CD14-positive monocyte (primary cell): ENCODE measurements at regions not wholly inside any gene's neighbourhood (a gene's known extent, or its start where the extent isn't known, plus 50 kb on each side); places are given as distances from the start of the nearest gene placed in this dataset.
"Not testable (repeated sequence)": the region's sequence is repeated elsewhere in the genome, so short reads cannot be mapped to it uniquely, and the experiment has no call there.

ENCODE experiments used
- DNase-seq, 3 donors: peaks; one replicate each; pipeline ENCODE4 v3.0.0-alpha.2; 2011 to 2022
- H2AFZ ChIP-seq: 2 replicates; pipeline ENCODE4 v1.6.0; 2012; ENCODE audit warnings: mild to moderate bottlenecking, low read depth, low read length, inconsistent platforms; ENCODE audit not compliant: insufficient read depth, poor library complexity, severe bottlenecking
- H3K27ac ChIP-seq, 2 donors: 1 replicate in 1 of 2; 2 replicates in 1 of 2; pipeline ENCODE4 v1.5.1; 2012 to 2013; ENCODE audit warnings: low read length in 2 of 2, control low read depth in 1 of 2, inconsistent platforms in 1 of 2, low read depth in 1 of 2, mild to moderate bottlenecking in 1 of 2
- H3K27me3 ChIP-seq, 2 donors: one replicate each; pipeline versions ENCODE4 v1.6.0 to v1.6.1; 2011 to 2013; ENCODE audit warnings: low read length in 2 of 2; ENCODE audit not compliant: control insufficient read depth in 2 of 2, insufficient read depth in 2 of 2
- H3K36me3 ChIP-seq, 2 donors: replicated peaks in 1 of 2; 1 replicate in 1 of 2; 2 replicates in 1 of 2; pipeline versions ENCODE4 v1.5.1 to v1.6.1; 2012 to 2013; ENCODE audit warnings: low read length in 2 of 2, control low read depth in 1 of 2, inconsistent platforms in 1 of 2, mild to moderate bottlenecking in 1 of 2; ENCODE audit not compliant: insufficient read depth in 2 of 2, control insufficient read depth in 1 of 2
- H3K4me1 ChIP-seq, 2 donors: 1 replicate in 1 of 2; 2 replicates in 1 of 2; pipeline versions ENCODE4 v1.5.1 to v1.6.1; 2012 to 2013; ENCODE audit warnings: low read length in 2 of 2, control low read depth in 1 of 2, inconsistent platforms in 1 of 2, mild to moderate bottlenecking in 1 of 2, moderate library complexity in 1 of 2; ENCODE audit not compliant: insufficient read depth in 2 of 2, control insufficient read depth in 1 of 2
- H3K4me2 ChIP-seq: replicated peaks from 2 replicates; pipeline ENCODE3; 2012; ENCODE audit warnings: low read length, moderate library complexity, mild to moderate bottlenecking; ENCODE audit not compliant: poor library complexity, severe bottlenecking; ENCODE audit errors: extremely low read depth
- H3K4me3 ChIP-seq, 3 experiments: fragments of 200-600 bp in 1 of 3; sonication (generic) in 1 of 3; replicated peaks in 1 of 3; 1 replicate in 2 of 3; 2 replicates in 1 of 3; pipeline ENCODE4 v1.5.1; 2011 to 2013; ENCODE audit warnings: low read length in 3 of 3, mild to moderate bottlenecking in 3 of 3, control low read depth in 2 of 3, low read depth in 2 of 3, inconsistent platforms in 1 of 3, moderate library complexity in 1 of 3
- H3K79me2 ChIP-seq: 2 replicates; pipeline ENCODE4 v1.6.0; 2012; ENCODE audit warnings: mild to moderate bottlenecking, control low read depth, inconsistent platforms, low read length, moderate library complexity; ENCODE audit not compliant: insufficient read depth
- H3K9ac ChIP-seq: 2 replicates; pipeline ENCODE4 v1.6.0; 2017; ENCODE audit warnings: low read length, mild to moderate bottlenecking; ENCODE audit not compliant: insufficient read depth, poor library complexity, severe bottlenecking
- H3K9me3 ChIP-seq, 2 donors: replicated peaks in 1 of 2; 1 replicate in 1 of 2; 2 replicates in 1 of 2; pipeline versions ENCODE4 v1.5.1 to v1.6.1; 2012 to 2013; ENCODE audit warnings: low read length in 2 of 2, control low read depth in 1 of 2; ENCODE audit not compliant: control insufficient read depth in 1 of 2, insufficient read depth in 1 of 2
- H4K20me1 ChIP-seq: 2 replicates; pipeline ENCODE4 v1.6.0; 2012; ENCODE audit warnings: mild to moderate bottlenecking, low read length, control low read depth, moderate library complexity; ENCODE audit not compliant: insufficient read depth
- H3K27ac Mint-ChIP-seq, 7 donors: one replicate each; pipeline ENCODE4 v1.8.0; 2020; ENCODE audit warnings: mild to moderate bottlenecking in 7 of 7, mixed read lengths in 7 of 7, moderate library complexity in 6 of 7, inconsistent platforms in 2 of 7
- H3K27me3 Mint-ChIP-seq, 3 donors: one replicate each; pipeline ENCODE4 v1.8.0; 2021 to 2022; ENCODE audit warnings: low read depth in 3 of 3, mild to moderate bottlenecking in 3 of 3, mixed read lengths in 3 of 3, moderate library complexity in 3 of 3, inconsistent platforms in 1 of 3
- H3K36me3 Mint-ChIP-seq, 2 donors: one replicate each; pipeline ENCODE4 v1.8.0; 2020; ENCODE audit warnings: mixed read lengths in 2 of 2, inconsistent platforms in 1 of 2, mild to moderate bottlenecking in 1 of 2
- H3K4me1 Mint-ChIP-seq: one replicate; pipeline ENCODE4 v1.8.0; 2020; ENCODE audit warnings: mild to moderate bottlenecking, mixed read lengths
- H3K4me3 Mint-ChIP-seq, 2 donors: one replicate each; pipeline ENCODE4 v1.8.0; 2020; ENCODE audit warnings: mild to moderate bottlenecking in 2 of 2, mixed read lengths in 2 of 2, moderate library complexity in 1 of 2
- H3K9me3 Mint-ChIP-seq, 7 donors: one replicate each; pipeline ENCODE4 v1.8.0; 2020 to 2022; ENCODE audit warnings: mixed read lengths in 7 of 7, mild to moderate bottlenecking in 6 of 7, moderate library complexity in 6 of 7, inconsistent platforms in 2 of 7
- WGBS: methylation state at CpG from one replicate; pipeline ENCODE4 v1.1.5; 2013; ENCODE audit warnings: missing lambda C conversion rate; ENCODE audit not compliant: insufficient coverage; 5-methylcytosine and 5-hydroxymethylcytosine counted together
- intact Hi-C, 2 donors: fragments of 100-400 bp; cut with micrococcal nuclease; formaldehyde crosslinking; loops; one replicate each; pipeline versions ENCODE4 v1.15.0 to v1.15.1; 2023
- TF ChIP-seq, protein P1 (sequence below): fragments of 200-600 bp; IDR thresholded peaks from one replicate; pipeline ENCODE4 v1.8.0; 2022; ENCODE audit warnings: antibody characterized with exemption, mild to moderate bottlenecking

DNA sequence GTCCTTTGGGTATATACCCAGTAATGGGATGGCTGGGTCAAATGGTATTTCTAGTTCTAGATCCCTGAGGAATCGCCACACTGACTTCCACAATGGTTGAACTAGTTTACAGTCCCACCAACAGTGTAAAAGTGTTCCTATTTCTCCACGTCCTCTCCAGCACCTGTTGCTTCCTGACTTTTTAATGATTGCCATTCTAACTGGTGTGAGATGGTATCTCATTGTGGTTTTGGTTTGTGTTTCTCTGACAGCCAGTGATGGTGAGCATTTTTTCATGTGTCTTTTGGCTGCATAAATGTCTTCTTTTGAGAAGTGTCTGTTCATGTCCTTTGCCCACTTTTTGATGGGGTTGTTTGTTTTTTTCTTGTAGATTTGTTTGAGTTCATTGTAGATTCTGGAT lies 63.4 kb upstream of the PTPDC1 start:
- H4K20me1 ChIP-seq, H3K36me3 Mint-ChIP-seq, H3K4me3 ChIP-seq, H3K4me2 ChIP-seq, H3K9me3 ChIP-seq, intact Hi-C loops, H2AFZ ChIP-seq, H3K27me3 Mint-ChIP-seq, DNase-seq, H3K4me1 Mint-ChIP-seq, H3K27ac Mint-ChIP-seq, H3K27ac ChIP-seq, H3K9ac ChIP-seq, H3K36me3 ChIP-seq, H3K4me3 Mint-ChIP-seq, H3K4me1 ChIP-seq, H3K27me3 ChIP-seq, H3K79me2 ChIP-seq: not testable (repeated sequence)
- WGBS, result no CpG with 5 or more reads among the region's 2 CpGs
- H3K9me3 Mint-ChIP-seq, result peaks cover 14 to 34% (median 22%) of the 10 kb centered on the region in 7 donors

DNA sequence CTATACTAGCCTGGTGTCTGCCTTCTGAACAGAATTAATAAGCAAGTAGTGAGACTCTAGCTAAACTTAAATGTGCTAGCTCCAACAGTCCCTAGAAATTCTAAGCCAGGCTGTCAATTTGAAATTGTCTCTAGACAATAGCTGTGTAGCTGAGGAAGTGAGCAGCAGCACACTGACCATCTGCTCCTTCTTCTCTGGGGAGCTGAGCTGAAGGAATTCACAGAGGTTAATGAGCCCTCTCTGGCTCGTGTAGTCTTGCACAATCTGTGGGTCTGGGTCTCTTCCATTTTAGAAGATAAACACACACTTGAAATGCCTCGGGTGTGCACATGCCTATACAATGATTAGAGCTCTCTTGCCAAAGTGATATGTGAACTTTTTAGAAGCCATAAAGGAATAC lies 63.5 kb upstream of the BARX1 start:
- H3K27ac Mint-ChIP-seq, result no peak overlapping the region
- Histone ChIP-seq H4K20me1 (no peaks in the 10 kb centered on the region), H3K79me2 (no peaks in the 10 kb centered on the region), H2AFZ (no peak overlapping the region), H3K27me3 (no peaks in the 10 kb centered on the region), H3K9me3 (no peaks in the 10 kb centered on the region), H3K36me3 (no peaks in the 10 kb centered on the region), H3K4me3 (no peak overlapping the region), H3K27ac (no peak overlapping the region), H3K4me2 (no peak overlapping the region), H3K9ac (no peak overlapping the region), H3K4me1 (no peaks in the 10 kb centered on the region)
- DNase-seq, result no peak
- H3K36me3 Mint-ChIP-seq, result no peaks in the 10 kb centered on the region
- TF ChIP-seq, protein P1, sequence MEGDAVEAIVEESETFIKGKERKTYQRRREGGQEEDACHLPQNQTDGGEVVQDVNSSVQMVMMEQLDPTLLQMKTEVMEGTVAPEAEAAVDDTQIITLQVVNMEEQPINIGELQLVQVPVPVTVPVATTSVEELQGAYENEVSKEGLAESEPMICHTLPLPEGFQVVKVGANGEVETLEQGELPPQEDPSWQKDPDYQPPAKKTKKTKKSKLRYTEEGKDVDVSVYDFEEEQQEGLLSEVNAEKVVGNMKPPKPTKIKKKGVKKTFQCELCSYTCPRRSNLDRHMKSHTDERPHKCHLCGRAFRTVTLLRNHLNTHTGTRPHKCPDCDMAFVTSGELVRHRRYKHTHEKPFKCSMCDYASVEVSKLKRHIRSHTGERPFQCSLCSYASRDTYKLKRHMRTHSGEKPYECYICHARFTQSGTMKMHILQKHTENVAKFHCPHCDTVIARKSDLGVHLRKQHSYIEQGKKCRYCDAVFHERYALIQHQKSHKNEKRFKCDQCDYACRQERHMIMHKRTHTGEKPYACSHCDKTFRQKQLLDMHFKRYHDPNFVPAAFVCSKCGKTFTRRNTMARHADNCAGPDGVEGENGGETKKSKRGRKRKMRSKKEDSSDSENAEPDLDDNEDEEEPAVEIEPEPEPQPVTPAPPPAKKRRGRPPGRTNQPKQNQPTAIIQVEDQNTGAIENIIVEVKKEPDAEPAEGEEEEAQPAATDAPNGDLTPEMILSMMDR, result no peak
- intact Hi-C loops, result no loop called here
- peaks cover 1 to 4% (median 3%) of the 10 kb centered on the region in 3 donors for H3K27me3 Mint-ChIP-seq
- H3K9me3 Mint-ChIP-seq, result peaks cover 6 to 20% (median 11%) of the 10 kb centered on the region in 7 donors
- WGBS, result 0% methylated on average over 1 of the region's 2 CpGs
- H3K4me3 Mint-ChIP-seq, result no peak overlapping the region
- peaks cover 1% of the 10 kb centered on the region for H3K4me1 Mint-ChIP-seq
